Breast epithelium (tissue), 3 donors: ENCODE measurements at regions not wholly inside any gene's neighbourhood (a gene's known extent, or its start where the extent isn't known, plus 50 kb on each side); places are given as distances from the start of the nearest gene placed in this dataset.

Experiments
- POLR2AphosphoS5 ChIP-seq, 3 donors: sonication (generic); formaldehyde crosslinking; IDR thresholded peaks; one replicate each; pipeline ENCODE4 v1.6.1; 2017; ENCODE audit warnings: antibody characterized with exemption in 3 of 3
- TF ChIP-seq, protein P1 (sequence below), 3 donors: fragments of 450-650 bp; IDR thresholded peaks; one replicate each; pipeline ENCODE4 v1.5.1; 2016 to 2017; ENCODE audit warnings: antibody characterized with exemption in 3 of 3, mild to moderate bottlenecking in 3 of 3, moderate library complexity in 3 of 3

DNA sequence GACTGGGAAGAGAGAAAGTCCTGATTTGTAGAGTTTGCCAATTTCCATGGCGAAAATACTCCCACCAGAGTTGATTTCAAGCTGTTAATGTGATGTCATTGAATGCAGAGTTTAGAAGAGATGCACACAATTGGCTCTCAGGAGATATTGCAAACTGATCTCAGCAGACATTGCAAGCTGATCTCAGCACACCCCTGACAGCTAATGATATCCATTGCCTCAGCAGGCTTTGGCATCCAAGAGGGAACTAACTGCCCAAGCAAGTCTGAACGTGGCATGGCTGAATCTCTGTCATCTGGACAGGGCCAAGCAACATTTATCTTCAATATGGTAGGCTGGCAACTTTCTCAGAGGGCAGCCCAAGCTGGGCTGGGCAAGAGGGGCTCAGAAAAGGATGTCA, 78.4 kb upstream of the CYP1B1 start:
- TF ChIP-seq, protein P1, sequence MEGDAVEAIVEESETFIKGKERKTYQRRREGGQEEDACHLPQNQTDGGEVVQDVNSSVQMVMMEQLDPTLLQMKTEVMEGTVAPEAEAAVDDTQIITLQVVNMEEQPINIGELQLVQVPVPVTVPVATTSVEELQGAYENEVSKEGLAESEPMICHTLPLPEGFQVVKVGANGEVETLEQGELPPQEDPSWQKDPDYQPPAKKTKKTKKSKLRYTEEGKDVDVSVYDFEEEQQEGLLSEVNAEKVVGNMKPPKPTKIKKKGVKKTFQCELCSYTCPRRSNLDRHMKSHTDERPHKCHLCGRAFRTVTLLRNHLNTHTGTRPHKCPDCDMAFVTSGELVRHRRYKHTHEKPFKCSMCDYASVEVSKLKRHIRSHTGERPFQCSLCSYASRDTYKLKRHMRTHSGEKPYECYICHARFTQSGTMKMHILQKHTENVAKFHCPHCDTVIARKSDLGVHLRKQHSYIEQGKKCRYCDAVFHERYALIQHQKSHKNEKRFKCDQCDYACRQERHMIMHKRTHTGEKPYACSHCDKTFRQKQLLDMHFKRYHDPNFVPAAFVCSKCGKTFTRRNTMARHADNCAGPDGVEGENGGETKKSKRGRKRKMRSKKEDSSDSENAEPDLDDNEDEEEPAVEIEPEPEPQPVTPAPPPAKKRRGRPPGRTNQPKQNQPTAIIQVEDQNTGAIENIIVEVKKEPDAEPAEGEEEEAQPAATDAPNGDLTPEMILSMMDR (IDR thresholded peaks at IDR 0.05), result no peak
- TF ChIP-seq POLR2AphosphoS5 (IDR thresholded peaks at IDR 0.05), result no peak
